HepG2 (cell line): ENCODE measurements at regions not wholly inside any gene's neighbourhood (a gene's known extent, or its start where the extent isn't known, plus 50 kb on each side); places are given as distances from the start of the nearest gene placed in this dataset.

Experiments used
- FOXA3 ChIP-seq: IDR thresholded peaks from 2 replicates; pipeline ENCODE4 v1.6.1; 2016; ENCODE audit warnings: missing genetic modification reagents, missing compliant biosample characterization
- KAT8 ChIP-seq: IDR thresholded peaks from 2 replicates; pipeline ENCODE4 v1.6.1; 2016; ENCODE audit warnings: missing genetic modification reagents, missing compliant biosample characterization
- MAFK ChIP-seq, 2 experiments: IDR thresholded peaks in 1 of 2; conservative IDR thresholded peaks in 1 of 2; 2 replicates each; pipeline ENCODE4 v1.6.1; 2011; ENCODE audit warnings: improper control_type of control experiment in 2 of 2, low read length in 2 of 2
- NFE2L1 ChIP-seq: sonication (generic); formaldehyde crosslinking; IDR thresholded peaks from 2 replicates; pipeline ENCODE4 v1.4.0; 2020; ENCODE audit warnings: missing genetic modification reagents, mild to moderate bottlenecking, borderline replicate concordance
- PHB2 ChIP-seq: fragments of 450-650 bp; IDR thresholded peaks from 2 replicates; pipeline ENCODE4 v1.6.1; 2018; ENCODE audit not compliant: partially characterized antibody
- RAD21 ChIP-seq: fragments of 450-650 bp; formaldehyde crosslinking; IDR thresholded peaks from 2 replicates; pipeline ENCODE4 v1.5.0; 2020; ENCODE audit warnings: mild to moderate bottlenecking
- SP4 ChIP-seq: sonication (generic); formaldehyde crosslinking; IDR thresholded peaks from 2 replicates; pipeline ENCODE4 v1.8.1; 2023; ENCODE audit warnings: mild to moderate bottlenecking, missing genetic modification reagents
- TBP ChIP-seq: sonication (generic); formaldehyde crosslinking; IDR thresholded peaks from 2 replicates; pipeline ENCODE4 v1.5.0; 2020; ENCODE audit warnings: missing genetic modification reagents
- TEAD2 ChIP-seq: sonication (generic); formaldehyde crosslinking; IDR thresholded peaks from 2 replicates; pipeline ENCODE4 v1.9.0; 2021; ENCODE audit warnings: missing genetic modification reagents
- TF ChIP-seq, protein P1 (sequence below): sonication (generic); formaldehyde crosslinking; IDR thresholded peaks from 2 replicates; pipeline ENCODE4 v1.4.0; 2020; ENCODE audit warnings: missing genetic modification reagents
- TF ChIP-seq, protein P2 (sequence below): sonication (generic); formaldehyde crosslinking; IDR thresholded peaks from 2 replicates; pipeline ENCODE4 v1.8.0; 2022; ENCODE audit warnings: mild to moderate bottlenecking, missing genetic modification reagents; ENCODE audit not compliant: insufficient replicate concordance
- TF ChIP-seq, protein P3 (sequence below), 2 experiments: sonication (generic) in 1 of 2; formaldehyde crosslinking in 1 of 2; IDR thresholded peaks; 2 replicates each; pipeline versions ENCODE4 v1.4.0 to v1.6.1; 2018 to 2020; ENCODE audit warnings: missing genetic modification reagents in 2 of 2, borderline replicate concordance in 1 of 2, low read depth in 1 of 2, mild to moderate bottlenecking in 1 of 2, missing biosample characterization in 1 of 2
- TF ChIP-seq, protein P4 (sequence below): sonication (generic); formaldehyde crosslinking; IDR thresholded peaks from 2 replicates; pipeline ENCODE4 v1.5.0; 2020; ENCODE audit warnings: mild to moderate bottlenecking, missing genetic modification reagents, moderate library complexity

DNA sequence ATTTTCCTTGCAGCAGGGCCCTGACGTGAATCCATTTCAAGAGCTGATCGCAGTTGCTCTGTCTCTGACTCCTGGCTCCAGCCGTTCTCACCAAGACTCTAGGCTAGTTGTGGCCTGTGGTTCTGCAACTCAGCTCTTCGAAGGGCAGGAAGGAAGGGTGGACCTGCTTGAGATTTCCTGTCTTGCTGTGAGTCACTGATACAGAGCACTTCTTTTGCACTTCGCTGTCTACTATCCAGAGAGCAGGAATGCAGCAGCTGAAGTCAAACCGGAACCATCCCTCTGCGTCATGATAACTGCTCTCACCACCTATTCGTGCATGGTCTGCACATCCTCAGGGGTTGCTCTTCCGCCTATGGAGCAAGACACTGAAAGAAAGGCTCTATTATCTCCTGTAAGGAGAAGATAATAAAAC lies 59.7 kb downstream of the RAP2B start:
- TF ChIP-seq, protein P1, sequence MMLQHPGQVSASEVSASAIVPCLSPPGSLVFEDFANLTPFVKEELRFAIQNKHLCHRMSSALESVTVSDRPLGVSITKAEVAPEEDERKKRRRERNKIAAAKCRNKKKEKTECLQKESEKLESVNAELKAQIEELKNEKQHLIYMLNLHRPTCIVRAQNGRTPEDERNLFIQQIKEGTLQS (CRISPR knock-in tag), result no peak
- no peak for TF ChIP-seq MAFK (conservative IDR thresholded peaks at IDR 0.05 in 1 of 2, IDR thresholded peaks at IDR 0.05 in 1 of 2; ENCODE audit: low read length in 2 of 2)
- TF ChIP-seq RAD21 (CRISPR knock-in tag), result no peak
- TF ChIP-seq, protein P2, sequence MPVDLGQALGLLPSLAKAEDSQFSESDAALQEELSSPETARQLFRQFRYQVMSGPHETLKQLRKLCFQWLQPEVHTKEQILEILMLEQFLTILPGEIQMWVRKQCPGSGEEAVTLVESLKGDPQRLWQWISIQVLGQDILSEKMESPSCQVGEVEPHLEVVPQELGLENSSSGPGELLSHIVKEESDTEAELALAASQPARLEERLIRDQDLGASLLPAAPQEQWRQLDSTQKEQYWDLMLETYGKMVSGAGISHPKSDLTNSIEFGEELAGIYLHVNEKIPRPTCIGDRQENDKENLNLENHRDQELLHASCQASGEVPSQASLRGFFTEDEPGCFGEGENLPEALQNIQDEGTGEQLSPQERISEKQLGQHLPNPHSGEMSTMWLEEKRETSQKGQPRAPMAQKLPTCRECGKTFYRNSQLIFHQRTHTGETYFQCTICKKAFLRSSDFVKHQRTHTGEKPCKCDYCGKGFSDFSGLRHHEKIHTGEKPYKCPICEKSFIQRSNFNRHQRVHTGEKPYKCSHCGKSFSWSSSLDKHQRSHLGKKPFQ (CRISPR knock-in tag), result no peak
- no peak for TF ChIP-seq FOXA3 (CRISPR knock-in tag)
- TF ChIP-seq, protein P3, sequence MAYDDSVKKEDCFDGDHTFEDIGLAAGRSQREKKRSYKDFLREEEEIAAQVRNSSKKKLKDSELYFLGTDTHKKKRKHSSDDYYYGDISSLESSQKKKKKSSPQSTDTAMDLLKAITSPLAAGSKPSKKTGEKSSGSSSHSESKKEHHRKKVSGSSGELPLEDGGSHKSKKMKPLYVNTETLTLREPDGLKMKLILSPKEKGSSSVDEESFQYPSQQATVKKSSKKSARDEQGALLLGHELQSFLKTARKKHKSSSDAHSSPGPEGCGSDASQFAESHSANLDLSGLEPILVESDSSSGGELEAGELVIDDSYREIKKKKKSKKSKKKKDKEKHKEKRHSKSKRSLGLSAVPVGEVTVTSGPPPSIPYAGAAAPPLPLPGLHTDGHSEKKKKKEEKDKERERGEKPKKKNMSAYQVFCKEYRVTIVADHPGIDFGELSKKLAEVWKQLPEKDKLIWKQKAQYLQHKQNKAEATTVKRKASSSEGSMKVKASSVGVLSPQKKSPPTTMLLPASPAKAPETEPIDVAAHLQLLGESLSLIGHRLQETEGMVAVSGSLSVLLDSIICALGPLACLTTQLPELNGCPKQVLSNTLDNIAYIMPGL (CRISPR knock-in tag; IDR thresholded peaks at IDR 0.05; ENCODE audit: borderline replicate concordance in 1 of 2, low read depth in 1 of 2), result no peak
- no peak for TF ChIP-seq PHB2
- no peak for TF ChIP-seq KAT8 (CRISPR knock-in tag)
- TF ChIP-seq, protein P4, sequence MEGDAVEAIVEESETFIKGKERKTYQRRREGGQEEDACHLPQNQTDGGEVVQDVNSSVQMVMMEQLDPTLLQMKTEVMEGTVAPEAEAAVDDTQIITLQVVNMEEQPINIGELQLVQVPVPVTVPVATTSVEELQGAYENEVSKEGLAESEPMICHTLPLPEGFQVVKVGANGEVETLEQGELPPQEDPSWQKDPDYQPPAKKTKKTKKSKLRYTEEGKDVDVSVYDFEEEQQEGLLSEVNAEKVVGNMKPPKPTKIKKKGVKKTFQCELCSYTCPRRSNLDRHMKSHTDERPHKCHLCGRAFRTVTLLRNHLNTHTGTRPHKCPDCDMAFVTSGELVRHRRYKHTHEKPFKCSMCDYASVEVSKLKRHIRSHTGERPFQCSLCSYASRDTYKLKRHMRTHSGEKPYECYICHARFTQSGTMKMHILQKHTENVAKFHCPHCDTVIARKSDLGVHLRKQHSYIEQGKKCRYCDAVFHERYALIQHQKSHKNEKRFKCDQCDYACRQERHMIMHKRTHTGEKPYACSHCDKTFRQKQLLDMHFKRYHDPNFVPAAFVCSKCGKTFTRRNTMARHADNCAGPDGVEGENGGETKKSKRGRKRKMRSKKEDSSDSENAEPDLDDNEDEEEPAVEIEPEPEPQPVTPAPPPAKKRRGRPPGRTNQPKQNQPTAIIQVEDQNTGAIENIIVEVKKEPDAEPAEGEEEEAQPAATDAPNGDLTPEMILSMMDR, result no peak
- TF ChIP-seq SP4 (CRISPR knock-in tag), result no peak
- TF ChIP-seq TBP (CRISPR knock-in tag), result no peak
- no peak for TF ChIP-seq NFE2L1 (CRISPR knock-in tag)
- TF ChIP-seq TEAD2 (CRISPR knock-in tag), result no peak
